ENCODE measurements at regions not wholly inside any gene's neighbourhood (a gene's known extent, or its start where the extent isn't known, plus 50 kb on each side); places are given as distances from the start of the nearest gene placed in this dataset.

DNA sequence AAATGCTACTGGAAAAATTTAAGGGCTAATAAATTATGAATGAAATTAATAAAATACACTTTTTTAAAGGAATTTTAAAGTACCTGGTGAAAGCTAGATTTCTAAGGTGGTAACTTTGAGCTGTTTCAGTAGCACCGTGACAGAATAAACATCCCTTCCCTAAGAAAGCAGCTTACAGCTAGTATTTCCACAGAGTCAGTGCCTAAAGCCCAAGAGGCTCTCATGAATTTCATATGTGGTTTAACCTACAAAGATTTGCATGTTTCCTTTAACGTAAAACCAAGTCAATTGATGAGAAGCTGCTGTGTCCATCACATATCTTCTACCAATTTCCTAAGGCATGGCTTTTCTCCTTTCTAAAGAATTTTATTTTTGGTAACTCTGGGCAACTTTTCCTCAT is 56.8 kb downstream of the IFNG start:
- DNase-seq: no peak

DNA sequence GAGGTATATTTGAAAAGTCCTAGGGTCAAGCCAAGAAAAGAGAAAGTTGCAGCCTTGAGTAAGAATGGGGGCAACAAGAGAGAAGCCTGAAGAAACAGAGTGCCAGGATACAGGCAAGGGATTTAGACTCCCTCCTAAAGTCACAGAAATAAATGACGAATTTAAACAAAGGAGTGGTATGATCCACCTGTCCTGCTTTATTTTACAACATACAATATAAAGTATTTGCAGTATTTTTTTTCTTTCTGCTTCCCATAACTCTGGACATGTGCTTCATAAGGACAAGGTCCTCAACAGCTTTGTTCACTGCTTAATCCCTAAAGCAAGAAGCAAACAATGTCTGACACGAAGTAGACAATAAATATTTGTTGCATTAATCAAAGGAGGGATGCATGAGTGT is 57.4 kb downstream of the IFNG start:
- DNase-seq: no peak

DNA sequence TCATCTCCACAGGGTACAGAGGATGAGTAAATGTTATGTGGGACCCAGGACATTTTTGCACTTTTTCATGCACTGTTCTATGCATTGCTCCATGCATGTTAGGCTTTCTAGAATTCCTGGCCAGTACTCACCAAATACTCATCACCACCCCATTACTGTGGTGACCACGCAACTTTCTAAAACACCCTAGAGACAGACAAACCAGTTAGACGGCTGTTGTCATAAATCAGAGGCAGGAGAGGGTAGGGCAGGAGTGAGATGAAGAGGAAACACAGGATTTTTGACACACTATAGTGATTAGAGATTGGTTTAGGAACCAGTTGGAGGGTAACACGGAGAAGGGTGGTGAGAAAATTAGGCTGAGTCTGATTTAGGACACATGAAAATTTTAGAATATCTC is 59.3 kb downstream of the IFNG start:
- peak; percentile 29 for DNase-seq

DNA sequence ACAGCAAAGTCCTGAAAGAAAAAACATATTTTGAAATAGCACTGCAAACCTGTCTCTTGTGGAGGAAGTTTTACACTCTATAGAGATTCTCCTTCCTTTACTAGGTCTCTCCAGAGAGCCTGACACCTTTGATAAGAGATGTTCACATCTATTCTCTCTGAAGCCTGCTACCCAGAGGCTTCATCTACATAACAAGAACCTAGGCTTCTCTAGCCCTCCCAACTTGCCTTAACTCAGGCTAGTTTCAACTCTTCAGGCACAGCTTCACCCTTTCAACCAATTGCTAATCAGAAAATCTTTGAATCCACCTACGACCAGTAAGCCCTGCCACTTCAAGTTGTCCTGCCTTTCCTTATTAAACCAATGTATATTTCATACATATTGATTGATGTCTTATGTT is 60.6 kb downstream of the IFNG start:
- no peak for DNase-seq

DNA sequence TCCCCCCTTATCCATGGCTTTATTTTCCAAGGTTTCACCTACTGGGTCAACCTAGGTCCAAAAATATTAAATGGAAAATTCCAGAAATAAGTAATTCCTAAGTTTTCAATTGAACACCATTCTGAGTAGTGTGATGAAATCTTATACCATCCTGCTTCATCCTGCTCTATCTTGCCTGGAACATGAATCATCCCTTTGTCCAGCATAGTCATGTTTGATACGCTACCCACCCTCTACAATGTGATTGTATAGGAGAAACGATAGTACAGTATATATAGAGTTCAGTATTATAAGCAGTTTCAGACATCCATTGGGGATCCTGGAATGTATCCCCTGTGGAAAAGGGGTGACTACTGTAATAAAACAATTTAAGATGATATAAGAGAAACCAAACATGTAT is 62.2 kb downstream of the IFNG start:
- no peak for DNase-seq

DNA sequence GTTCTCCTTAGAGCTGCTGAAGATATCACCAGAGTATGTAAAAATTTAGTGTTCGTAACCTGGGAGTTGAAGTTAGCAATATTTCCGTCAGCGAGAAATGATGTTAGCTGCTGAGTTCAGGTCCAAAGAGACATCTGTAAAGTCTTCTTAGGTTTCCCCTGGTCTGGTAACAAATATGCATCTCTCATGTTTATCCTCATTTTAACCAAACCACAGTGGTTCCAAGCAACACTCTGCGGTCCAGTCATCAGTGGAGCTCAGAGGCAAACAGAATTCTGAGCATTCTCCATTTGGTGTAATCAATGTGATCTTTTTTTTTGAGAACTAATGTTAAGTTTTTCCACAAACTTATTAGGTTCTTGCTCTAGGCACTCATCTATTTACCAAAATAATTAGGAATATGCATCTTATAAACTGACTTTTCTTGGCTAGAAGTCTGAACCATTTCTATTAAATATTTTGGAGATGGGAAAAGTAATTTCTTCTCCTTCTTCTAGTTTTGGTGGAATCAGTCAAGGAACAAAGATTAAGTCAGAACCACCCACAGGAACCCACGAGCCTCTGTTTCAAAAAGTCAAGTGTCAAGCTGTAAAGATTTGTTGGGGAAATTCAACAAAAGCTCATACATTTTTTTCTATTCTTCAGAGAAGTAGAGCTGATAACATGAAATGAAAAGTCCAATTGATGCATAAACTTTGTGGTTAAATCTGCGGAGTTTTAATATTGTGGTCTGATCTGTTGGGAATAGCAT is 64.7 kb downstream of the IFNG start:
- DNase-seq: no peak

DNA sequence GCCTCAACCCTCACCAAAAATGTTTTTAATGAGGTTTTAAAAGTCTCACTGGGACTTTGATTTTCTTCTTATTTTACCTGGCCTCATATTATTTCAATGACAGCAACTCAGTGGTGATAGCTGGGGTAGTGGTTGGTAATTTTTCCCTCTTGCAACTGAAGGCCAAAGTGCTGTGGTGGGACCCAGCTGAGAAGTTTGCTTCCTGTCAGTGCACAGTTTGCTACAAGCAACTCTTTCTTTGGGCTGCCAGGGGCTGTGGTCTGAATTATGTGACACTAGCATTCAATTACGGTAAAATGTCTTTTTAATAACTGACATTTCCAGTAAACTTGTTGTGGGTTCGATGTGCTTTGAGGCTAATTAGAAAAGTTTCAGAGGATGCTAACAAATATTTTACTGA is 65.3 kb downstream of the IFNG start:
- no peak for DNase-seq

DNA sequence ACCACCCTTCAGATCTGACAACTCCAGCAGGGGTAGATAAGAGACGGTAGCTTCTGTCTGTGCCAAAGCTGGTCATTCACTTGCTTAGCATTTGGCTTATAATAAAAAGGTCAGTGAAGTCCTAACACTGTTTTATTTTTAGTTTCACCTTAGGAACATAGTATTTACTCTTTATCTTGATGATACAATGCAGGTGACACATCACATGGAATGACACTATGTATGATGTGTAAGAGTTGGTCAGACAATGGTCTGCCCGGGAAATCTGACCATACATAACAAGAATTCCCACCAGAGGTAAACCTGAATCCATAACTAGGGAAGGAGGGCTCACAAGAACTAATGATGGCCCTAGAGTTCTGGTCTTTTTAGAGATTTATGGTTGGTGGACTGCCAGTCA is 66.6 kb downstream of the IFNG start:
- no peak for DNase-seq

DNA sequence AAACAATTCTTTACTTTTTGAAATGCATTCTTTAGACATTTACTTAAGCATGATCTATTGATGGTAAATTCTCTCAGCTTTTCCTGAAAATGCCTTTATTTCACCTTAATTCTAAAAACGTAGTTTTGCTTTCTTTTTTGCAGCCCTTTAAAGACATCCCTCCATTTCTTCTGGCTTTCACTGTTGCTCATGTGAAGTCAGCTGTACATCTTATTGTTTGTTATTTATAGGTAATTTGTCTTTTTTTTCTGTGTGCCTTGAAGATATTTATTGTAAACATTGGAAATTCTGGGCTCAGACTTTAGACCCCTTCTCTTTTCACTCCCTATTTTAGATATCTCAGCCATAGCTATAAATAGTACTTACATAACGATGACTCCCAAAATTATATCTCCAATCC is 70.4 kb downstream of the IFNG start:
- no peak for DNase-seq

DNA sequence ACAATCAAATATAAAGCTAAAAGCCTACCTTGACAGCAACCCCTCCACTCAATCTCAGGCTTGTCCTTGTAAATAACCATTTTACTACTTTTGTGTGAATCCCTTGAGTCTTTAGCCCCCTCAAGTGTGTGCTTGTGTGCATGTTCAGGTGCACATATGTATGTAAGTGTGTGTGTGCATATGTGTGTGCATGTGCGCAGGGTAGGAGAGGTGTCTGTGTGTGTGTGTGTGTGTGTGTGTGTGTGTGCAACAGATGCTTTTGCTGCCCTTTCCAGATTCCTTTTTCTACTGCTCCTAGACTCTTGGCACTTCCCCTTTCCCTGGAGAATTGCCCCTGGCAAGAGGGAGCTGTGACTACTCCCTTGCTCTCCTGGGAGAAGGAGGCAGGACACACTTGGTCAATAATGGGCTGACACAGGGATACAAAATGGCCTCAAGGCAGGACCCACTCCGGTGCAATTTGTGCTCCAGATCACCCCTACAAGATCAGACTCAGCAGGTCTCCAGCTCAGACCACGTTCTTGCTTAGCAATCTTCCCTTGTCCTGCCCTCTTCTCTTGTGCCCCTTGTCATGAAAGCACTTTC is 73.4 kb downstream of the IFNG start:
- no peak for DNase-seq

DNA sequence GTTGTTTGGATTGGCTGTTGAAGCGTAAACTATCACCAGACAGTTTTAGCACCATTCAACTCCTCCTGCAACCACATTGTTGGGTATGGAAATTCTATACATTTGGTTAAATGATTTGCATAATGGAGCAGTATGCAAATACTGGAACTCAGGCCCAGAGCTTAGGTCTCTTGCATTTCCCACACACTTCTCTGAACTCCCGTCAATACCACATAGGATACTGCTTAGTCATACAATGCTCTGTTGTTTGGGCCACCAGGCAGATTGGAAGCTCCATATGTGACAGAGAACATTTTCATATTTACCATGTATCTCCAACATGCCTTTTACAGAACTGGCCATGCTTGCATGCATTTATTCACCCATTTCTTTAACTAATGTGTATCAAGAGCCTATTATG is 78.0 kb downstream of the IFNG start:
- no peak for DNase-seq

DNA sequence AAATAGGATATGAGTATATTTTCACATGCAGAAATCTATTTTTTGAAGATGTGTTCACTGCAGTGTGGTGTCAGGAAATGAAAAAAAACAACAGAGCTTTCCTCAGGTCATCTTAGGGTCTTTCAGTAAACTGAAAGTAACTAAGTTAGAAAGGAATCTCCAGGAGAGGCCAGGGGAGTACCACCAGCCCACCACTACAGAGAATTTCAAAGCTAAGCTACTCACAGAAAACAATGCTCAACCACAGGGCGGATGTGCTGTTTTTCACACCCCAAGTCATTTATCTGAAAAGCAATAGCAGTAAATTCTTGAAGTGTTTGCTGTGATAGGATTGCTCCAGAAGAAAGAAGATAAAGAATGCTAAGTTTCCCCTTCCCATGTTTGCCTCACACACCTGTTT is 79.0 kb downstream of the IFNG start:
- DNase-seq: no peak

DNA sequence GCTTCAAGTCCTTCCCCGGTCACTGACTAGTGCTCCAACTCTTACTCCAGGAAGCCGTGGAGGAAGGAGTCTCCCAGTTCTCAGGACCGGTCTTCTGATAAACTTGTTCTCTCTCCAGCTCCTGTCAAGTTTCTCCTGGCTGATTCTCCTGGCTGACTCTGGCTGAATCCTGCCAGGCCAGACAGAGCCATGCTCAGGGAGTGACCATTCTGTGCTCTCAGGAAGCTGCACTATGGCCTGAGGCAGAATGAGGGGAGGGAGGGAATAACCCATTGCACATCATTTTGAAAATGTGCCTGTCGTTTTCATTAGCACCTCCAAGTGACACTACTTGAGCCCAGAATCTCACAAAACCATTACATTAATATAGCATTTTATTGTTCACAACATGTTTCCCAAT is 80.8 kb downstream of the IFNG start:
- DNase-seq: no peak

DNA sequence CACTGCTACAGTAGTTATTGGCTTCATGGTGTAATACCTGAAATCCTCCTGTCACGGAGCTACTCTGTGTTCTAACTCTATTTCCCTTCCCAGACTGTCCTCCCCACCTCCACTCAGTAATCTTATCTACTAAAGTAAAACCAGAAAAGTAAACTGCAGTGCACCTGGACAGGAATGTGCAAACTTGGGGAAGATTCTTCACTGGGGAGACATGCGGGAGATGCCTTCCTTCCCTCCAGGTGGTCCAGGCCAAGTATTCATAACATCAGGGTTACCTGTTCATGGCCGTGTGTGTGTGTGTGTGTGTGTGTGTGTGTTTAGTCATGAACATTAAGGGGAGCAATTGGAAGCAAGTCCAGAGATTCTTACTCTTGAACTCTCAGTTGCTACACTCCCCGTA is 84.1 kb downstream of the IFNG start:
- DNase-seq: no peak

DNA sequence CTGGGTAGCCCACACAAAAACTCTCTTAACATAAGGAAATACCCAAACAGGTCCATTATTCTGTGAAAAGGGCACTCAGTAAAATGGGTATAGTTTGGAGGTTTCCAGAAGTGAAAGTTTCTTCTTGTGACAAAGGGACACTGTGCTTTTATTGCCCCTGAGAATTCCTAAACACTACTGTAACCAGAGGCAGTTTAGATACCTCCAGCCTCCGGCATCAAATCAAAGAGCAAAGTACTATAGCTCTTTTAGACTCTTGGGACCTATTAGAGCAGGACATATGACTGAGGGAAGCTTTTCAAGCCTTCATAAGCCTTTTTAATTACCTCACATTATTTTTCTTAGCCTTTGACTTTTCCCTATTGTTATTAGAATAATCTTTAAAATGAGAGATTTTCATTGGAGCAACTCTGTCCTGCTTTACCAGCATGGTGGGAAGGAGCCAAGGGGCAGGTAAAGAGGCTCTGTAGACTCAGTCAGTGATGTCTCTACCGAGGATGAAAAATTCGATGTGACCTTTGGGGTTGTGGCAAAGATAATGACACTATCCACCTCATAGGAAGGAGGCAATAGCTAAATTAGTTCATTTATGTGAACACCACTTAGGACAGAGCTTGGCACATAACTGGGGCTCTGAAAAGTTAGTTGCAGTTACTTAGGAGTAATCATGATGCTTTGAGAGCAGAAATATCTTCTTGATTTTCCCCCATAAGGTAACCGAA is 85.1 kb downstream of the IFNG start:
- no peak for DNase-seq

DNA sequence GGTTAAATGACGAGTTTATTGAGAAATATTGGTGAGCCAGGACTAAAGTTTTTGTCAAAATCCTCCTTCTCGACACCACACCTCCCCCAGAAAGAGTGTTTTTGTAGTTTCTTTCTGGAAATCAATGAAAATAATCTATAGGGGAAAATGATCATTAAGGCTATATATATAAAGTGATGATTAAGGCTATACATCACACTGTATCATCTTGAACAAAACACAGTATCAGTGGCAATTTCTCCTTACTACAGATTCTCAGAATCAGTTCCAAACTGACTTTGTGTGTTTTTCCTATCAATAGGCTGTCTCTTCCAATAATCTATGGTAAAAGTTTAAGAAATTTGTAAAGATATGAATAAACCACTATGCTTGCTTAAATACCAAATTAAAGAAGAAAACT is 81.7 kb downstream of the IFNG-AS1 start:
- no peak for DNase-seq

Measured in NCI-H510A treated with DMSO at 0.1 percent for 48 hours (cell line).